Retinal pigment epithelial cell (primary cell): ENCODE measurements at regions not wholly inside any gene's neighbourhood (a gene's known extent, or its start where the extent isn't known, plus 50 kb on each side); places are given as distances from the start of the nearest gene placed in this dataset.

Experiments used
- DNase-seq: peaks from one replicate; pipeline ENCODE4 v3.0.0-alpha.2; 2010; ENCODE audit warnings: low read depth
- H3K4me3 ChIP-seq: 2 replicates; pipeline ENCODE4 v1.5.1; 2011; ENCODE audit warnings: mild to moderate bottlenecking, low read length, control low read depth, moderate library complexity
- TF ChIP-seq, protein P1 (sequence below): conservative IDR thresholded peaks from 2 replicates; pipeline ENCODE4 v1.5.1; 2011; ENCODE audit warnings: low read depth, low read length, control low read depth, inconsistent platforms

DNA sequence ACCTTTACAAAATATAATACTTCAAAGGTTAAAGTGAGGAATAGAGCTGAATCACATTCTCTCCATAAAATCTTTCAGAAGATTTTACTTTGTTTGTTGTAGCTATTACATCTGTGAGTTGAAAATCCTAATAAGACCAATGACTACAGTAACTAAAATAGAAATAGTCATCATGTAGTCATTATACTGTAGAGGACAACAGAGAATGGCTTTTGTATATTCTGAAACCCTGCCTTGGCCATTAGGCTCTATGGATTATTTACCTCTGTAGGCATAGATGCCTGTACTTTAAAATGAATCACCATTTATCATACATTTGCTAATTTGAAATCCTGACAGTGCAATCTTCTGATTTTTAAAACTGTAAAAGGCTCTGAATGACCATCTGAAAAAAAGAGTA is 923.0 kb downstream of the REEP3 start:
- H3K4me3 ChIP-seq = no peak overlapping the region
- TF ChIP-seq, protein P1, sequence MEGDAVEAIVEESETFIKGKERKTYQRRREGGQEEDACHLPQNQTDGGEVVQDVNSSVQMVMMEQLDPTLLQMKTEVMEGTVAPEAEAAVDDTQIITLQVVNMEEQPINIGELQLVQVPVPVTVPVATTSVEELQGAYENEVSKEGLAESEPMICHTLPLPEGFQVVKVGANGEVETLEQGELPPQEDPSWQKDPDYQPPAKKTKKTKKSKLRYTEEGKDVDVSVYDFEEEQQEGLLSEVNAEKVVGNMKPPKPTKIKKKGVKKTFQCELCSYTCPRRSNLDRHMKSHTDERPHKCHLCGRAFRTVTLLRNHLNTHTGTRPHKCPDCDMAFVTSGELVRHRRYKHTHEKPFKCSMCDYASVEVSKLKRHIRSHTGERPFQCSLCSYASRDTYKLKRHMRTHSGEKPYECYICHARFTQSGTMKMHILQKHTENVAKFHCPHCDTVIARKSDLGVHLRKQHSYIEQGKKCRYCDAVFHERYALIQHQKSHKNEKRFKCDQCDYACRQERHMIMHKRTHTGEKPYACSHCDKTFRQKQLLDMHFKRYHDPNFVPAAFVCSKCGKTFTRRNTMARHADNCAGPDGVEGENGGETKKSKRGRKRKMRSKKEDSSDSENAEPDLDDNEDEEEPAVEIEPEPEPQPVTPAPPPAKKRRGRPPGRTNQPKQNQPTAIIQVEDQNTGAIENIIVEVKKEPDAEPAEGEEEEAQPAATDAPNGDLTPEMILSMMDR = no peak
- no peak for DNase-seq

DNA sequence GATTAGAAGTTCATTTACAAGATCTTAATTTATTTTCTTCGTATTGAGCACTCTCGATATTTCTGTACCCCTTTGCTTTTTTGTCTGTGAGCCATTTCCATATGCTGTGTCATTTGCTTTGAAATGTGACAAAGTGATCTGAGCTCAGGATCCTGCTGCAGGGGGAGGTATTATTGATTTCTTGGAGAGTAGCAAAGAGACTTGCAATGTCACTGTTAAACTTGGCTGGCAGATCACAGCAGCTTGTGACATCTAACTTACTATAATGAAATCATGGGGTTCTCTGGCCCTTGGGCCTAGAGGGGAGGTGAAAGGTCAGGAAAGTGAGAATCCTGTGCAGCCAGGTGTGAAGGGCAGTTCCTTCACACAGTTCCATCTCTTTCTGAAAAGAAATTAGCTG is 923.4 kb downstream of the REEP3 start:
- TF ChIP-seq, protein P1 = no peak
- no peak for DNase-seq
- H3K4me3 ChIP-seq = no peak overlapping the region

DNA sequence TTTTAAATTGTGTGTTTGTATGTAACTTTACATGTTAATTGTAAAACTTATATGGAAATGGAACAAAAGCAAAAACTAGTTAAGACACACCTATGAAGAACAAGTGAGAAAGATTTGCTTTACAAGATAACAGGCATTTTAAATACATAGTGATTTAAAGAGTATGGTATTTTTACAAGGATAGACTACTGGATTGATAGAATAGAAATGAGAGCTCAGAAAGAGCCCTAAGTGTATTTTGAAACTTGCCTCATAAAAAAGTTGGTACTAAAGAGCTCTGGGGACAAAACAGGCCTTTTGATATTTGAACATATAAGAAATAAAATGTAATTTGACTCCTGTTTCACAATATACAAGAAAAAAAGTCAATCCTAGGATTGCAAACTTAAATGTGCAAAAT is 928.4 kb downstream of the REEP3 start:
- no peak overlapping the region for H3K4me3 ChIP-seq
- TF ChIP-seq, protein P1 = no peak
- no peak for DNase-seq

DNA sequence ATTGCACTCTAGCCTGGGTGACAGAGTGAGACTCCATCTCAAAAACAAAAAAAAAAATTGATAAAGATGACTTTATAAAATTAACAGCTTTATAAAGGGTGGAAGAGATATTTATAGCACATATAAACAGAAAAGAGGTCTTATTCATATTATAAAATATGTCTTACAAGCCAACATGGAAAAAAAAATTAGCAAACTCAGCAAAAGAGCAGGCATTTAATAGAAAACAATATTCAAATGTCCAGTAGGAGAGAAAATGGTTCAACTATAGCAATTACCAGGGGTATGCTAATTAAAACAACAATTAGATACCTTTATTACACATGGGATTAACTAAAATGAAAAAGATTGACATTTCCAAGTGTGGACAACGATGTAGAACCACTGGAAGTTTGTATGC is 929.1 kb downstream of the REEP3 start:
- H3K4me3 ChIP-seq = no peak overlapping the region
- TF ChIP-seq, protein P1 = no peak
- no peak for DNase-seq

DNA sequence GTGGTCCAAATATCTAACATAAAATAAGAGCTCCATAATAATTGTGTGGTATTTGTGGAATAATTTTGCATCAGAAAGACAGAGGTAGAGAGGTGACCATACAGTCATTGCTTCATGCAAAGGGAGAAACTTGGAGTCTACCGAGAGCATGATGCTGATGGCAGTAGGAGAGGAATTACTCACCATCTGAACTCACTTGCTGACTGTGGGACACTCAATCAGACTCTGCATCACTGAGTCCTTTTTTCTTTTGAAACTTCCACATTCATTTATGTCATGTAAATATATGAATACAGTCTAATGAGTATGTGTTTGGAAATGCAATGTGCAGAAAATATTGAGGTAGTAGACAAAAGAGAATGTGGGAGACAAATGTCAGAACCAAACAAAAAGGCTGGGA is 933.8 kb downstream of the REEP3 start:
- no peak for DNase-seq
- TF ChIP-seq, protein P1 = no peak
- H3K4me3 ChIP-seq = no peak overlapping the region

DNA sequence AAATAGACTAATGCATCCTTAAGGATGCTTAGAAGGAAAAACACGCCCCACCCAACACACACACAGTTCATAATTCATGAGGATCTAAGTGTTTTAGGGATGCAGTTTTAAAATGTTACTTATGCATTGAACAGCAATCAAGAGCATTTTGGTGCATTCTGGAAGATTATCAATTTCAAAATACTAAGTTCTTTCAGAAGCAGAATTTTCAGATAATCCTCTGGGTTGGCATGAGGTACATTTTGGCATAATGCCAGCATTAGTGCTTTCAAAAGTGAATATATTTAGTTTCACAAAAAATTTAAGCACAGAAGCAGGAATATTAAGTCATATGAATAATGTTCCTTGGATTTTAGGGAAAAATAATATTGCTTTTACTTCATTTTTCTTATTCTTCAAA is 937.1 kb downstream of the REEP3 start:
- TF ChIP-seq, protein P1 = no peak
- no peak overlapping the region for H3K4me3 ChIP-seq
- peak; percentile 53 for DNase-seq

DNA sequence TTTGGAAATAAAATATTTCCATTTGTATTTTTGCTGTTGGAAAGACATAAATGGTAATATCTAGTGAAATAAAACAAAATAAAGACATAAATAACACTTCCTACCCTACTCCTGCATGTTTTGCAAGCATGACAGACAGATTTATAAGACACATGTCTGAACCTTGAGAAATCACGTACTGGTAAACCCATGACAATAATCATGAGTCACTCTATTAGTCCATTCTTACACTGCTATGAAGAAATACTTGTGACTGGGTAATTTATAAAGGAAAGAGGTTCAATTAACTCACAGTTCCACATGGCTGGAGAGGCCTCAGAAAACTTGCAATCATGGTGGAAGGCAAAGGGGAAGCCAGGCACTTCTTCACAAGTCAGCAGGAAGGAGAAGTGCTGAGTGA is 942.2 kb downstream of the REEP3 start:
- no peak overlapping the region for H3K4me3 ChIP-seq
- DNase-seq = no peak
- TF ChIP-seq, protein P1 = no peak
